ENCODE measurements at regions not wholly inside any gene's neighbourhood (a gene's known extent, or its start where the extent isn't known, plus 50 kb on each side); places are given as distances from the start of the nearest gene placed in this dataset.

DNA sequence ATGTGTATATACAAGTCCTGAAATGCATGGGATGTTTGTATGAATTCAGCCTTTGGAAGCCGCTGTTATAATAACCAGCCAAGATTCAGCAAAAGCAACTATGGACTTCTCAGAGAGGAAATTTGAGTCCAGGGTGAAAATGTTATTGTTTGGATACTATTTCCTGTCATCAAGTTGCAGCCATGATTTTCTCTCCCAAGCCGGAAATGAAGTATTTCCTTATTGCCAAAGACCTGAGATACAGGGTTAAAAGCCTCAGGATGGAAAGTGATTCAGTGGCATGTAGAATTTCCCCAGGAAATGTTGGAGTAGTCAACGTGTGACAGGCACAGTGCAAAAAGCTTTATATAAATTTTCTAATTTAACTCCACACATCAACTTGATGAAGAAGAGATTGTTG is 133.9 kb downstream of the IRS2 start:
- H3K27ac ChIP-seq: no peak overlapping the region
- no peak for TF ChIP-seq ZFX (IDR thresholded peaks at IDR 0.05)
- TF ChIP-seq, protein P1, sequence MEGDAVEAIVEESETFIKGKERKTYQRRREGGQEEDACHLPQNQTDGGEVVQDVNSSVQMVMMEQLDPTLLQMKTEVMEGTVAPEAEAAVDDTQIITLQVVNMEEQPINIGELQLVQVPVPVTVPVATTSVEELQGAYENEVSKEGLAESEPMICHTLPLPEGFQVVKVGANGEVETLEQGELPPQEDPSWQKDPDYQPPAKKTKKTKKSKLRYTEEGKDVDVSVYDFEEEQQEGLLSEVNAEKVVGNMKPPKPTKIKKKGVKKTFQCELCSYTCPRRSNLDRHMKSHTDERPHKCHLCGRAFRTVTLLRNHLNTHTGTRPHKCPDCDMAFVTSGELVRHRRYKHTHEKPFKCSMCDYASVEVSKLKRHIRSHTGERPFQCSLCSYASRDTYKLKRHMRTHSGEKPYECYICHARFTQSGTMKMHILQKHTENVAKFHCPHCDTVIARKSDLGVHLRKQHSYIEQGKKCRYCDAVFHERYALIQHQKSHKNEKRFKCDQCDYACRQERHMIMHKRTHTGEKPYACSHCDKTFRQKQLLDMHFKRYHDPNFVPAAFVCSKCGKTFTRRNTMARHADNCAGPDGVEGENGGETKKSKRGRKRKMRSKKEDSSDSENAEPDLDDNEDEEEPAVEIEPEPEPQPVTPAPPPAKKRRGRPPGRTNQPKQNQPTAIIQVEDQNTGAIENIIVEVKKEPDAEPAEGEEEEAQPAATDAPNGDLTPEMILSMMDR (conservative IDR thresholded peaks at IDR 0.05): no peak

- H3K27ac ChIP-seq: no peak overlapping the region
- no peak for TF ChIP-seq ZFX (IDR thresholded peaks at IDR 0.05)
- TF ChIP-seq, protein P1 (conservative IDR thresholded peaks at IDR 0.05): no peak
These were observed 134.5 kb downstream of the IRS2 start for GRCh38 chr13:109651854-109652253.

DNA sequence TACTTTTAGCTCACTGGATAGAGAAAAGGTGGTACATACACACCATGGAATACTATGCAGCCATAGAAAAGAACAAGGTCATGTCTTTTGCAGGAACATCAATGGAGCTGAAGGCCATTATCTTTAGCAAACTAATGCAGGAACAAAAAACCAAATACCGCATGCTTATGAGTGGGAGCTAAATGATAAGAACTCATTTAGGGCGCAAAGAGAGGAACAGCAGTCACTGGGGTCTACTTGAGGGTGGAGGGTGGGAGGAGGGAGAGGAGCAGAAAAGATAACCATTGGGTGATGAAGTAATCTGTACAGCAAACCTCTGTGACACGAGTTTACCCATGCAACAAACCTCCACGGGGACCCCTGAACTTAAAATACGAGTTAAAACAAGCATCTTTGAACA is 135.1 kb downstream of the IRS2 start:
- no peak overlapping the region for H3K27ac ChIP-seq
- TF ChIP-seq ZFX (IDR thresholded peaks at IDR 0.05): no peak
- TF ChIP-seq, protein P1 (conservative IDR thresholded peaks at IDR 0.05): no peak

- H3K27ac ChIP-seq: no peak overlapping the region
- TF ChIP-seq ZFX (IDR thresholded peaks at IDR 0.05): no peak
- TF ChIP-seq, protein P1 (conservative IDR thresholded peaks at IDR 0.05): no peak
These were observed 135.5 kb downstream of the IRS2 start for GRCh38 chr13:109650861-109651260.

- peak overlapping the region; percentile 45; the same call in 1 of the 2 replicates for H3K27ac ChIP-seq
- TF ChIP-seq, protein P1 (conservative IDR thresholded peaks at IDR 0.05): no peak
- no peak for TF ChIP-seq ZFX (IDR thresholded peaks at IDR 0.05)
These were observed 136.7 kb downstream of the IRS2 start for GRCh38 chr13:109649713-109650112.

DNA sequence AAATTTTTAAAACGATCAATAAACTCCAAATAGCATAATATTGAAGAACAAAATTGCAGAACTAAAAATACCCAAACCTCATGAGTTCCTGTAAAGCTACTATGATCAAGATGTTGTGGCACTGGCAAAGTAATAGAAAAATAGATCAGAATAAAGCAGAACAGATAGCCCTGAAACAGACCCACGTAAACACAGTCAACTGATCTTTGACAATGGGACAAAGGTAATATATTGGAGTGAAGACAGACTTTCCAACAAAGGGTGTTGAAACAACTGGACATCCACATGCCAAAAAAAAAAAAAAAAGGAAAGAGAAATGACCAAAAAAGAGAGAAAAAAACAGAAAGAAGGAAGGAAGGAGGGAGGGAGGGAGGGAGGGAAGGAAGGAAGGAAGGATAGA is 138.7 kb downstream of the IRS2 start:
- TF ChIP-seq, protein P1 (conservative IDR thresholded peaks at IDR 0.05): no peak
- no peak for TF ChIP-seq ZFX (IDR thresholded peaks at IDR 0.05)
- no peak overlapping the region for H3K27ac ChIP-seq

DNA sequence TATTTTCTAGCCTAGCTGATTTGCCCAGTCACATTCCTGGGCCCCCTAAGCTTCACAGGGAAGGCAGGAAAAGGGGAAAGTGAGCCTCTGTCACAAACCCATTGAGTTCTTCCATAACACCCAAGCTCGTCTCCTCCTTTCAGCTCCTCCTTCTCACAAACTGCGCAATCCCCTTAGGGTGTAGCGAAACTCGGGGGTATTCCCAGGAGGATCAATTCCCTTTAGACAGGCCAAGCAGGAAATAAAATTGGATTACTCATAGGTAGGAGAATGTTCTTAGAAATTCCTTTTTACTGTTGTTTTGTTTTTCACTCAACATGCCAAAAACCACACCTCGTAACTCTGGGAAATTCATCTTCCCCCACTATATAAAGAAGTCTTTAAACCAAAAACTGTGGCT is 139.3 kb downstream of the IRS2 start:
- TF ChIP-seq, protein P1 (conservative IDR thresholded peaks at IDR 0.05): no peak
- no peak overlapping the region for H3K27ac ChIP-seq
